GM21423 (cell line): ENCODE measurements at regions not wholly inside any gene's neighbourhood (a gene's known extent, or its start where the extent isn't known, plus 50 kb on each side); places are given as distances from the start of the nearest gene placed in this dataset.
"Not testable (repeated sequence)": the region's sequence is repeated elsewhere in the genome, so short reads cannot be mapped to it uniquely, and the experiment has no call there.

Source experiments
- ATAC-seq: cut with Tn5 transposase; IDR thresholded peaks from one replicate; pipeline ENCODE4 v1.9.1; 2021; ENCODE audit warnings: mild to moderate bottlenecking, moderate library complexity; ENCODE audit not compliant: unreplicated experiment

- no peak for ATAC-seq
Observed at GRCh38 chr10:23869548-23869947, 339.4 kb upstream of the KIAA1217 start.

GRCh38 chr10:23869996-23870395, 338.9 kb upstream of the KIAA1217 start:
- ATAC-seq = no peak

GRCh38 chr10:23870651-23871610, 338.0 kb upstream of the KIAA1217 start:
- ATAC-seq = no peak

- no peak for ATAC-seq
Observed at GRCh38 chr10:23872290-23872689, 336.6 kb upstream of the KIAA1217 start.

DNA sequence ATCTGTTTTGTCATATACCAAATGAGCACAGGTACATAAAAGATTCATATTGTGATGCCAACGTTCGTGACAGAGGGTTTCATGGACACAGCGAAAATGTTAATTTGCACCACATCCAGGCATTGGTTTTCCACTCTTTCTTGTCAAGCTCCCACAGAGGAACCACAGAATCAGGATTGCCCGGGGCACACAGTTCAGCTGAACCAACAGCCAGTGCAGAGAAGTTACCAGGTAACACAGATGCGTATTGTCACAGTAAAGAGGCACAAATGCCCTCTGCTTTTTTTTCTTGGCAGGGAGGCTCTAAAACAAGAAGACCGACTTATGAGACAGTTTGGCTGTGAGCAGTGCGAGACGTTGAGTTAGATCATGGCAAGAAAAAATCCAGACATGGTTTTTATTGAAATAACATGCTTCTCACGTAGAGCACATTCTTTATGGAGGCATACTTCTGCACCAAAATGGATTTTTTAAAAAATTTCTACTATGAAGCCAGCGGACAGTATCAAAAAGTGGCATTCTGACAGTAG, 331.1 kb upstream of the KIAA1217 start:
- no peak for ATAC-seq

DNA sequence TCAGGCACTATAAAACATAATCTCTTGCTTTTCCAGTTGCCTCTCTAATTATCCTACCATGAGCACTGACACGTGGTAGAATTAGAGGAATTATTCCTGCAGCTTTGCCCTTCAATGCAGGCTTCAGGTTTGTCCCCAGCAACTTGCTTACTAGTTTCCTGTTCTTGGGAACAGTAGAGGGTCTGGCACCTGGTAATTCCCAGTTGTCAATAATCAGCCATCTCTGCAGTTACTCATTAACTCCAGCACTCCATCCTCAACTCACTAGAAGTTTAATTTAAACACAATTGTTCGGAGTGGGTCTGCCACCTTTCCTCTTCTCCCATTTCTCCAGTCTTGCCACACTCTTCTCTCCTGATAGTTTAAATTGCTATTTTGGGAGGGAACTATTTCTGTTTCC, 324.3 kb upstream of the KIAA1217 start:
- no peak for ATAC-seq

GRCh38 chr10:23885853-23886252, 323.1 kb upstream of the KIAA1217 start:
- no peak for ATAC-seq

GRCh38 chr10:23886355-23886754, 322.6 kb upstream of the KIAA1217 start:
- ATAC-seq = no peak

GRCh38 chr10:23891301-23891700, 317.6 kb upstream of the KIAA1217 start:
- ATAC-seq = no peak

GRCh38 chr10:23892296-23892695, 316.6 kb upstream of the KIAA1217 start:
- ATAC-seq = no peak

GRCh38 chr10:23897267-23897666, 311.7 kb upstream of the KIAA1217 start:
- no peak for ATAC-seq

- no peak for ATAC-seq
Observed at GRCh38 chr10:23897861-23898260, 311.1 kb upstream of the KIAA1217 start.

- ATAC-seq = no peak
Observed at GRCh38 chr10:23899166-23899565, 309.8 kb upstream of the KIAA1217 start.

DNA sequence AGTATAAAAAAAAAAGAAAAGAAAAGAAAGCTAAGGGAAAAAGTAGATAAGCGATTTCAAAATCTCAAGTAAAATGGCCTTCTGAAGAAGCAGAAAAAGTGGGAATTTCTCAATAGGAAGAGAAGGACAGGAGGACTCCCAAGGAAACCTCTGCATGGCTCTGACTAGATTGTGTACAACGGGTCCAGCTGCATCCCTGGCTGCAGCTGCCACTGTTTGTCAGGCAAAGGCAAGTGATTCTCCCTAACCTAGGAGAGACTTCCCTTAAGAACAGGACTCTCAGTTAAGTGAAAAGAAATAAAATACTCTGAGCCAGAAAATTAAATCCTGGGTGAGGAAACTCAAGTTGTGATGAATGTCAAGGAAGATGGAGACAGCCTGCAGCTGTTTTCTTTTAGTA, 298.6 kb upstream of the KIAA1217 start:
- ATAC-seq = no peak

GRCh38 chr10:23912884-23913404, 296.0 kb upstream of the KIAA1217 start:
- ATAC-seq = no peak

DNA sequence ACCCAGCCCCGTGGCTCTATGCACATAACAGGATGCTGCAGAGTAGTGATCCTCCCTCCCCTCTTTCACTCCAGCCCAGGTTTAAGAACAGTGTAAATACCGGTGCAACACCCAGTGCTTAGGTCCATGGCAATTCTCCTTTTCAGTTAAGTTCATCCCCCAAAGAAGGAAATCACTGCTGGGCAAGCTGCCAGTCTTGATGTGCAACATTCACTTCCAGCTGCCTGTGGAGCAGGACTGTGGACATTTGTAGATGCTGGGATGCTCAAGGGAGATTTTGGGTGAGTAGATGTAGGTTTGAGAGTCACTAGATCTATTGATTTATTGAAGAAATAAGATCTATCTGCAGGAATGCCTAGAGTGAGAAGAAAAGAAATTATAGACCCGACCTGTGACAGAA, 294.3 kb upstream of the KIAA1217 start:
- ATAC-seq = no peak

DNA sequence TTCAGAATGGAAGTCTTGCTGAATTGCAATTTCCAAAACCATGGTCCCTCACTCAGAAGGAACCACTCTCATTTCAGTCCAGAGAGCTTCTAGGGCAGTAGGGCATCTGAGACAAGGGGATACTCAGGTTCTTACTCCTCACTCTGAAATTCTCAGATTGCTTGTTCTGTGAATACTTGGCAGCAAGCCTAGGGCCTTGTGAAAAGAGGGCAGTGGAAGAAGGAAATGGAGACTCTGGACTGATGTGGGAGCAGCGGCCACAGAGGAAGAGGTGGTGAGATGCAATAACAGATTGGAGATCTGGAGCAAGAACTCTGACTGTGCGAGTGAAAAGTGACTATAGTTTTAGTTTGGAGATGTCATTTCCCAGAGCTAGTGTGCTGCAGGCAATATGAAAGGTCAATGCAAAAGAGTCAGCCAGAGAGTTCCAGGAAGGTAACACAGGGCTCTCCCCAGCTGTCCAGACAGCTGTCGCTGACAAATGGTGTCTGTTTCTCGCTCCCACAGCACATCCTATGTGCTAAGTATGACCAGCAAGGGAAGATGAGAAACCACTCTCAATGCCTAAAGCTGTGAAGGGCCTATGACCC, 291.6 kb upstream of the KIAA1217 start:
- ATAC-seq = no peak

DNA sequence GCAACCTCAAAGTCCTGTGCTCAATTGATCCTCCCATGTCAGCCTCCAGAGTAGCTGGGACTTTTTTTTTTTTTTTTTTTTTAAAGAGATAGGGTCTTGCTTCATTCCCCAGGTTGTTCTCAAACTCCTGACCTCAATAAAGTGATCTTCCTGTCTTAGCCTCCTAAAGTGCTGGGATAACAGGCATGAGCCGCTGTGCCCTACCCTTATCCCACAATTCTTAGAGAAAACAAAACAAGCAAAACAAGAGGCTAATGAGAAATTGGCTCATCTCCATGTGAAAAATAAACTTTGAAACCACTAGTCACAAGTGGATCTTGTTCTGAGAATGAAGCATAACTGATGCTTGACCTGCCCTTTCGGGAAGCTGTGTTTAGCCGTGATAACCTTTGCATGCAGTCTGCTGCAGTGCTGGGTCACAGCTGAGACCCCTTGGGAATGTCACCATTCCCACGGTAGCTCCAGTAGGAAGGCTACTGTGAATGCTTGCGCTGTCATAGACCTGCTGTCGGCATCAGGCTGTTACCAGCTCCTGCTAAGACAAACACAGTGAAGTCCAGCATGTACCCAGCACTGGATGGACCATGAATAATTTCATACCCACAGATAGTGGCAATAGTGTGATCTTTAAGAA, 290.7 kb upstream of the KIAA1217 start:
- ATAC-seq = no peak

DNA sequence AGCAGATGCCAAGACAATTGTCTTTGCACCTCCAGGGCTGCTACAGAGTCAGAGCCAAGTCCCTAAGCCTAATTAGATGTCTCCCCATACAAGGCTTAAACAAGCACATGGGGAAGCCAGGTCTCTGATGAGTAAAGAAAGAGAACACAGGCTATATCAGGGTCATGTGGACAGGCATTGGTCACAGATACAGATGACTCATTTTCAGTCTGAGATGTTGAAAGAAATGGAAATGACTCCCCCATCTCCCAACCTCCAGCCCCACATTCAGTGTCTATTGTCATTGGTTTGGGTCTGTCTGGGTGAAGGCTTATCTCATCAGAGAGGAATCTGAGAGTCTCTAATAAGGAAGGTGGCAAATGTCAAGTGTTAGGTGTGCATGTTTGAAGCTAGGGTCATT, 290.1 kb upstream of the KIAA1217 start:
- ATAC-seq = no peak

- ATAC-seq = no peak
Observed at GRCh38 chr10:23927576-23928325, 281.2 kb upstream of the KIAA1217 start.

- ATAC-seq = not testable (repeated sequence)
Observed at GRCh38 chr10:23934023-23934422, 274.9 kb upstream of the KIAA1217 start.
